Activated CD8-positive, alpha-beta T cell treated with anti-CD3 and anti-CD28 coated beads for 36 hours (primary cell): ENCODE measurements at regions not wholly inside any gene's neighbourhood (a gene's known extent, or its start where the extent isn't known, plus 50 kb on each side); places are given as distances from the start of the nearest gene placed in this dataset.

Source experiments
- ATAC-seq: fragments of 200-7000 bp; cut with Tn5 transposase; one replicate; pipeline ENCODE4 v1.10.0; 2021; ENCODE audit warnings: mild to moderate bottlenecking, moderate library complexity
- CTCF ChIA-PET: fragments of 350-600 bp; sonication (Branson Sonifier 250); formaldehyde crosslinking; loops from one replicate; lab custom pipeline; 2021; ENCODE audit warnings: antibody characterized with exemption; lab: Charles Lee
- POLR2A ChIA-PET: fragments of 350-600 bp; sonication (Branson Sonifier 250); formaldehyde crosslinking; loops from one replicate; lab custom pipeline; 2021; ENCODE audit warnings: antibody characterized with exemption; lab: Charles Lee
- DNase-seq: peaks from one replicate; pipeline ENCODE4 v3.0.0-alpha.2; 2020
- H3K27ac Mint-ChIP-seq: one replicate; pipeline ENCODE4 v1.8.0; 2021; ENCODE audit warnings: mild to moderate bottlenecking, mixed read lengths
- H3K27me3 Mint-ChIP-seq: one replicate; pipeline ENCODE4 v1.8.0; 2021; ENCODE audit warnings: mixed read lengths
- H3K36me3 Mint-ChIP-seq: one replicate; pipeline ENCODE4 v1.8.0; 2021; ENCODE audit warnings: low read depth, mixed read lengths
- H3K4me1 Mint-ChIP-seq: one replicate; pipeline ENCODE4 v1.8.0; 2021; ENCODE audit warnings: low read depth, mixed read lengths
- H3K4me3 Mint-ChIP-seq: one replicate; pipeline ENCODE4 v1.8.0; 2021; ENCODE audit warnings: mild to moderate bottlenecking, moderate library complexity, mixed read lengths
- H3K9me3 Mint-ChIP-seq: one replicate; pipeline ENCODE4 v1.8.0; 2021; ENCODE audit warnings: mixed read lengths
- CTCF ChIP-seq: fragments of 200-600 bp; IDR thresholded peaks from one replicate; pipeline ENCODE4 v1.8.0; 2022; ENCODE audit warnings: antibody characterized with exemption, mild to moderate bottlenecking
- intact Hi-C: fragments of 100-400 bp; cut with micrococcal nuclease; formaldehyde crosslinking; loops from one replicate; pipeline ENCODE4 v1.10.0; 2022

- DNase-seq (no peak), ATAC-seq (no peak)
- no peak for TF ChIP-seq CTCF
- Mint-ChIP-seq H3K27ac (no peak overlapping the region), H3K27me3 (no peaks in the 10 kb centered on the region), H3K9me3 (no peaks in the 10 kb centered on the region), H3K4me3 (no peak overlapping the region), H3K36me3 (no peaks in the 10 kb centered on the region), H3K4me1 (no peaks in the 10 kb centered on the region)
- POLR2A ChIA-PET = no interaction called here
- CTCF ChIA-PET = no interaction called here
- intact Hi-C loops = no loop called here
These were observed 266.5 kb downstream of the HGF start for GRCh38 chr7:81503336-81503735.

DNA sequence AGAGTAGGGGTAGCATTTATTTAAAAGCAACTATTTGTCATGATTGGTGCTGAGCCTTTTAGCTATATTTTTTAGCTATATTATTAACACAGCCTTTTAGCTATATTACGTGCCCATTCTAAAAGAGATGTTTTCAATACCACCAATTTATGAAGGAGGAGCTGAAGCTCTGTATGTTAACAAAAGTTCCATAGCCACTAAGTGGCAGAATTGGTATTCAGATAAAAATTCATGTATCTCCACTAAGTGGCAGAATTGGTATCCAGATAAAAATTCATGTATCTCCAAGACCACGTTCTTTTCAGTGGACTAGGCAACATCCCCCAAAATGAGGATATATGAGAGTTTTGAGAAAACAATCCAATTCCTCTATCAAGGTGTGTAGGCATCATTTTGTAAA is 268.6 kb downstream of the HGF start:
- ATAC-seq (no peak), DNase-seq (no peak)
- intact Hi-C loops = no loop called here
- Mint-ChIP-seq H3K4me1 (no peaks in the 10 kb centered on the region), H3K27ac (no peak overlapping the region), H3K9me3 (no peaks in the 10 kb centered on the region), H3K27me3 (no peaks in the 10 kb centered on the region), H3K4me3 (no peak overlapping the region), H3K36me3 (no peaks in the 10 kb centered on the region)
- ChIA-PET CTCF (interaction anchor here (1.1 kb wide), 1 partner anchor 509 kb away, joined by 3 read pairs; no protein-coding TSS in a partner anchor), POLR2A (no interaction called here)
- no peak for TF ChIP-seq CTCF

DNA sequence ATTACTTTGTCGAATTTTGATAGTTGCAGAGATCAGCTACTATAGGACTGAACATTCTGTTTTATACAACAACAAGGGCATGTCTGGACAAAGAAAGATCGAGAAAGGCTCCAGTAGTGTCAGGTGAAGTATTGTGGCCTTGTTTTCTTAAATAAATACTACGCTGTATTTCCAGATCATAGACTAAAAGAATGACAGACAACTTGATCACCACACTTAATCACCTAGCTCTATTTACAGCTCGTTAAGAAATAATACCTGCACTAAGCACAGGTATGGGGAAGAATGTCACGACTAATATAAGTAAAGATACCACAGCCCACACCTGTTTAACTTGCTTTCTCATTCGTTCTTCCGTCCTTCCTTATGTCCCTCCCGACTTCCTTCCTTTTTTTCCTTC is 269.2 kb downstream of the HGF start:
- ChIA-PET POLR2A (no interaction called here), CTCF (interaction anchor here (1.1 to 1.7 kb wide), 2 partner anchors 17 to 509 kb away, joined by 3 to 6 read pairs; no protein-coding TSS in a partner anchor)
- no peak for DNase-seq
- H3K4me3 Mint-ChIP-seq = no peak overlapping the region
- no peaks in the 10 kb centered on the region for H3K9me3 Mint-ChIP-seq
- no peak for ATAC-seq
- no peak for TF ChIP-seq CTCF
- no peak overlapping the region for H3K27ac Mint-ChIP-seq
- no peaks in the 10 kb centered on the region for H3K4me1 Mint-ChIP-seq
- intact Hi-C loops = no loop called here
- H3K36me3 Mint-ChIP-seq = no peaks in the 10 kb centered on the region
- H3K27me3 Mint-ChIP-seq = no peaks in the 10 kb centered on the region

GRCh38 chr7:81499262-81500116 is 270.4 kb downstream of the HGF start:
- Mint-ChIP-seq H3K4me3 (no peak overlapping the region), H3K9me3 (no peaks in the 10 kb centered on the region), H3K27me3 (no peaks in the 10 kb centered on the region), H3K27ac (no peak overlapping the region), H3K36me3 (no peaks in the 10 kb centered on the region), H3K4me1 (no peaks in the 10 kb centered on the region)
- POLR2A ChIA-PET = no interaction called here
- no peak for DNase-seq
- CTCF ChIA-PET = interaction anchor here (1.3 to 1.7 kb wide), 3 partner anchors 13 to 353 kb away, joined by 3 to 6 read pairs (median 3); no protein-coding TSS in a partner anchor
- peak; percentile 31 for TF ChIP-seq CTCF
- ATAC-seq = no peak
- intact Hi-C loops = no loop called here

DNA sequence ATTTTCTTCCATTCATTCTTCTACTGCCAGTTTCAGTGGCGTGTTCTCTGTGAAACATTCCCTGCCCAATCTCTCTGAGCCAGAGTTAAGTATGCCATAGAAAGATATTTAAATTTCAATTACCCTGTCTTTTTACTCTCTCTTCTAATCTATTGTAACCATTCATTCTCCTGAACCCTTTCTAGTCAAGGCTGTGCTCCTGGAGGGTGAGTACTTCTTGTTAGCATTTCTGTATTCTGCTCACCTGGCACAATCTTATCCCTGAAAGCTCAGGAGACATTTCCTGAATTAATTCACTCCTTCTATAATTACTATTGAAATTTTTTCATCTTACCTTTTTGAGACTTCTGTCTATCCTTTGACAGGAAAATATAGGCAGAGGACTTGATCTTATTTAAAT is 271.7 kb downstream of the HGF start:
- POLR2A ChIA-PET = no interaction called here
- Mint-ChIP-seq H3K27ac (no peak overlapping the region), H3K36me3 (no peaks in the 10 kb centered on the region), H3K27me3 (no peaks in the 10 kb centered on the region), H3K4me3 (no peak overlapping the region), H3K9me3 (no peaks in the 10 kb centered on the region), H3K4me1 (no peaks in the 10 kb centered on the region)
- DNase-seq (no peak), ATAC-seq (no peak)
- no peak for TF ChIP-seq CTCF
- intact Hi-C loops = no loop called here
- CTCF ChIA-PET = interaction anchor here (1.3 to 1.5 kb wide), 2 partner anchors 12 to 15 kb away, joined by 3 read pairs; no protein-coding TSS in a partner anchor
